ENCODE measurements at regions not wholly inside any gene's neighbourhood (a gene's known extent, or its start where the extent isn't known, plus 50 kb on each side); places are given as distances from the start of the nearest gene placed in this dataset.

GRCh38 chr16:82454152-82454551, 172.6 kb upstream of the CDH13 start:
- Histone ChIP-seq H3K27me3 (ENCODE audit: control insufficient read depth in 1 of 2, insufficient read depth in 2 of 2, low read length in 2 of 2) (peaks cover 0 to 13% of the 10 kb centered on the region in 2 experiments; a peak in 2 of 5 replicates), H3K27ac (ENCODE audit: extremely low read length, insufficient read depth, low read length) (no peak overlapping the region), H3K9ac (ENCODE audit: insufficient read depth, low read depth, low read length) (no peak overlapping the region), H3K79me2 (ENCODE audit: insufficient read depth, low read length) (no peaks in the 10 kb centered on the region), H3K36me3 (replicated peaks in 1 of 2; ENCODE audit: control insufficient read depth in 1 of 2, insufficient read depth in 2 of 2, low read length in 2 of 2) (no peaks in the 10 kb centered on the region), H3K4me1 (ENCODE audit: insufficient read depth, low read length) (no peaks in the 10 kb centered on the region), H4K20me1 (ENCODE audit: insufficient read depth, low read length) (no peaks in the 10 kb centered on the region), H2AFZ (ENCODE audit: low read length) (no peak overlapping the region), H3K4me3 (replicated peaks in 1 of 3; ENCODE audit: insufficient read depth in 1 of 3, low read depth in 2 of 3, low read length in 3 of 3) (no peak overlapping the region), H3K4me2 (ENCODE audit: low read depth, low read length) (no peak overlapping the region), H3K9me3 (ENCODE audit: low read length) (no peaks in the 10 kb centered on the region)
- no TSS peak for BruUV-seq (replicated peaks)
- in situ Hi-C loops (cut with HindIII; ENCODE audit: extremely low pct_ligation_motif_present, low pct_unique_long_range_greater_than_20kb), result loop anchor here (25.0 kb wide), 1 partner anchor 192 kb away; no protein-coding TSS in a partner anchor
- DNase-seq (ENCODE audit: low spot score), result no peak
- no peak for ATAC-seq
- CTCF ChIA-PET (ENCODE audit: low intra/inter-chr PET ratio, low total read pairs), result no interaction called here
- WGBS (ENCODE audit: low lambda C conversion rate), result 14% methylated on average over 4 of the region's 4 CpGs
- intact Hi-C loops (cut with micrococcal nuclease; ENCODE audit: unreplicated experiment), result loop anchor here (10.0 kb wide), 1 partner anchor 131 kb away; no protein-coding TSS in a partner anchor
- no peak for FAIRE-seq
- POLR2A ChIA-PET, result no interaction called here
- no peak for TF ChIP-seq THYN1 (CRISPR knock-in tag; IDR thresholded peaks at IDR 0.05; ENCODE audit: borderline replicate concordance, low read depth)
- TF ChIP-seq BCL3 (CRISPR knock-in tag; IDR thresholded peaks at IDR 0.05), result no peak
- no peak for TF ChIP-seq NFAT5 (CRISPR knock-in tag; IDR thresholded peaks at IDR 0.05)
- no peak for TF ChIP-seq ZBTB39 (CRISPR knock-in tag; IDR thresholded peaks at IDR 0.05)
- no peak for TF ChIP-seq TP53 (CRISPR knock-in tag; conservative IDR thresholded peaks at IDR 0.05)
- no peak for TF ChIP-seq FLYWCH1 (CRISPR knock-in tag; IDR thresholded peaks at IDR 0.05)
- TF ChIP-seq ATF7 (IDR thresholded peaks at IDR 0.05), result no peak
- no peak for TF ChIP-seq ATF7 (CRISPR knock-in tag; IDR thresholded peaks at IDR 0.05)
- no peak for TF ChIP-seq SALL1 (CRISPR knock-in tag; IDR thresholded peaks at IDR 0.05)
- no peak for TF ChIP-seq HOXA3 (CRISPR knock-in tag; IDR thresholded peaks at IDR 0.05)
- no peak for TF ChIP-seq ZNF75D (CRISPR knock-in tag; IDR thresholded peaks at IDR 0.05; ENCODE audit: borderline replicate concordance)
- no peak for TF ChIP-seq PRDM4 (CRISPR knock-in tag; IDR thresholded peaks at IDR 0.05; ENCODE audit: borderline replicate concordance)
- no peak for TF ChIP-seq TBP (CRISPR knock-in tag; IDR thresholded peaks at IDR 0.05)
- TF ChIP-seq NFIB (CRISPR knock-in tag; IDR thresholded peaks at IDR 0.05; ENCODE audit: borderline replicate concordance), result no peak
